Ishikawa (cell line): ENCODE measurements at regions not wholly inside any gene's neighbourhood (a gene's known extent, or its start where the extent isn't known, plus 50 kb on each side); places are given as distances from the start of the nearest gene placed in this dataset.

Experiments
- CEBPB ChIP-seq: IDR thresholded peaks from 2 replicates; pipeline ENCODE4 v1.6.1; 2012
- CREB1 ChIP-seq: IDR thresholded peaks from 2 replicates; pipeline ENCODE4 v1.6.1; 2012; ENCODE audit warnings: low read depth
- EGR1 ChIP-seq: IDR thresholded peaks from 2 replicates; pipeline ENCODE4 v1.6.1; 2012
- EP300 ChIP-seq: IDR thresholded peaks from 2 replicates; pipeline ENCODE4 v1.6.1; 2012; ENCODE audit warnings: borderline replicate concordance
- FOXM1 ChIP-seq: IDR thresholded peaks from 2 replicates; pipeline ENCODE4 v1.6.1; 2012; ENCODE audit warnings: low read depth, borderline replicate concordance
- MAX ChIP-seq: IDR thresholded peaks from 2 replicates; pipeline ENCODE4 v1.6.1; 2012
- NFIC ChIP-seq: IDR thresholded peaks from 2 replicates; pipeline ENCODE4 v1.6.1; 2012
- RAD21 ChIP-seq: IDR thresholded peaks from 2 replicates; pipeline ENCODE4 v1.6.1; 2012; ENCODE audit warnings: low read depth
- REST ChIP-seq: IDR thresholded peaks from 2 replicates; pipeline ENCODE4 v1.6.1; 2012; ENCODE audit warnings: low read depth, mild to moderate bottlenecking
- TAF1 ChIP-seq: IDR thresholded peaks from 2 replicates; pipeline ENCODE4 v1.6.1; 2012; ENCODE audit warnings: low read depth, mild to moderate bottlenecking
- TCF12 ChIP-seq: IDR thresholded peaks from 2 replicates; pipeline ENCODE4 v1.6.1; 2012; ENCODE audit warnings: low read depth
- TEAD4 ChIP-seq: IDR thresholded peaks from 2 replicates; pipeline ENCODE4 v1.6.1; 2012
- USF1 ChIP-seq: IDR thresholded peaks from 2 replicates; pipeline ENCODE4 v1.6.1; 2012
- YY1 ChIP-seq: IDR thresholded peaks from 2 replicates; pipeline ENCODE4 v1.6.1; 2012; ENCODE audit warnings: low read depth
- ZBTB7A ChIP-seq: IDR thresholded peaks from 2 replicates; pipeline ENCODE4 v1.6.1; 2012; ENCODE audit warnings: low read depth

GRCh38 chr10:83078160-83078559 is 1061.1 kb upstream of the GHITM start:
- TF ChIP-seq EGR1 (no peak), CREB1 (no peak), MAX (no peak), EP300 (no peak), TEAD4 (no peak), YY1 (no peak), USF1 (no peak), TCF12 (no peak), TAF1 (no peak)

- TF ChIP-seq TEAD4 (no peak), ZBTB7A (no peak), YY1 (no peak), REST (no peak), USF1 (no peak), CREB1 (no peak), MAX (no peak), EP300 (no peak), NFIC (no peak), EGR1 (no peak), CEBPB (no peak), RAD21 (no peak), TAF1 (no peak), FOXM1 (no peak)
These were observed 1060.7 kb upstream of the GHITM start for GRCh38 chr10:83078645-83079044.

DNA sequence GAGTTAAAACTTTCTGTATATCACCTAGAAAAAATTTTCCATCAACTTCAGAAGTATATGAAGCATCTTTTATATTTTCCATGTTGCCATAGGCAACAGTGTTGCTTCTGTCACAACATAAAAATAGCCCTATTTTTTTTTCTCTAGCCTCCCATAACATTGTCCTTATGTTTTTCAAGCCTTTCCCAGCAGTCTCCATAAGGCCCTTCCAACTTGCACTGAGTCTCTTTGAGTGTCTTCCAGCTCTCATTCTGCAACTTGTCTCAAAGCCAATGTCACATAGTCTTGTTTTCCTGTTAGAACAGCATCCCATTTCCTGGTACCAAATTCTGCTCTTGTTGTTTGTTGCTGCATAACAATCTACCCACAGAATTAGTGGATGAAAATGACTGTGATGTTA is 1055.5 kb upstream of the GHITM start:
- TF ChIP-seq EP300 = no peak
- no peak for TF ChIP-seq REST
- no peak for TF ChIP-seq USF1
- no peak for TF ChIP-seq ZBTB7A
- TF ChIP-seq TEAD4 = no peak
- TF ChIP-seq MAX = no peak
- TF ChIP-seq CEBPB = no peak
- no peak for TF ChIP-seq RAD21

DNA sequence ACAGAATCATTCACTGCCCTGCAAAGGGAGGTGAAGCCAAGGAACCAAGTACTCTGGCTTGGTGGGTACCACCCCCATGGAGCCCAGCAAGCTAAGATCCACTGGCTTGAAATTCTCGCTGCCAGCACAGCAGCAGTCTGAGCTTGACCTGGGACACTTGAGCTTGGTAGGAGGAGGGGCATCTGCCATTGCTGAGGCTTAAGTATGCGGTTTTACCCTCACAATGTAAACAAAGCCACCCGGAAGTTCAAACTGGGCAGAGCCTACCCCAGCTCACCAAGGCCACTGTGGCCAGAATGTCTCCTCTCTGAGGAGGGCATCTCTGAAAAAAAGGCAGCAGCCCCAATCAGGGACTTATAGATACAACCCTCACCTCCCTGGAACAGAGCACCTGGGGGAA is 1050.0 kb upstream of the GHITM start:
- no peak for TF ChIP-seq EGR1
- no peak for TF ChIP-seq TEAD4
- no peak for TF ChIP-seq MAX
- TF ChIP-seq USF1 = no peak
- TF ChIP-seq CREB1 = no peak
- no peak for TF ChIP-seq ZBTB7A
- TF ChIP-seq YY1 = no peak
- TF ChIP-seq TAF1 = no peak
- no peak for TF ChIP-seq FOXM1
- no peak for TF ChIP-seq EP300
- no peak for TF ChIP-seq REST
- TF ChIP-seq RAD21 = no peak
- TF ChIP-seq TCF12 = no peak
- no peak for TF ChIP-seq NFIC
- no peak for TF ChIP-seq CEBPB
